ENCODE measurements at regions not wholly inside any gene's neighbourhood (a gene's known extent, or its start where the extent isn't known, plus 50 kb on each side); places are given as distances from the start of the nearest gene placed in this dataset.

GRCh38 chr2:234703258-234703657 is 206.4 kb upstream of the ARL4C start:
- no peak for TF ChIP-seq CTCF (IDR thresholded peaks at IDR 0.05)
- no peak for TF ChIP-seq EP300 (IDR thresholded peaks at IDR 0.05)
- no peak for TF ChIP-seq POLR2A (IDR thresholded peaks at IDR 0.05)
- no peak for TF ChIP-seq POLR2AphosphoS5 (IDR thresholded peaks at IDR 0.05)
